ENCODE measurements at regions not wholly inside any gene's neighbourhood (a gene's known extent, or its start where the extent isn't known, plus 50 kb on each side); places are given as distances from the start of the nearest gene placed in this dataset.

GRCh38 chr17:79213305-79213704 lies 138.7 kb downstream of the ENGASE start:
- H3K27ac ChIP-seq (ENCODE audit: control insufficient read depth, insufficient read depth, low read length) = no peak overlapping the region
- no peak overlapping the region for H3K9ac ChIP-seq (ENCODE audit: control insufficient read depth, extremely low read depth, insufficient read depth, low read length)
- no peak overlapping the region for H2AFZ ChIP-seq (ENCODE audit: control insufficient read depth, low read length)
- no peaks in the 10 kb centered on the region for H3K36me3 ChIP-seq (ENCODE audit: control insufficient read depth in 2 of 2, extremely low read depth in 1 of 2, insufficient read depth in 2 of 2, low read length in 2 of 2)
- H4K20me1 ChIP-seq (ENCODE audit: control insufficient read depth, extremely low read depth, insufficient read depth, low read length) = no peaks in the 10 kb centered on the region
- TF ChIP-seq EZH2 (IDR thresholded peaks at IDR 0.05; ENCODE audit: low read length) = no peak
- TF ChIP-seq, protein P1, sequence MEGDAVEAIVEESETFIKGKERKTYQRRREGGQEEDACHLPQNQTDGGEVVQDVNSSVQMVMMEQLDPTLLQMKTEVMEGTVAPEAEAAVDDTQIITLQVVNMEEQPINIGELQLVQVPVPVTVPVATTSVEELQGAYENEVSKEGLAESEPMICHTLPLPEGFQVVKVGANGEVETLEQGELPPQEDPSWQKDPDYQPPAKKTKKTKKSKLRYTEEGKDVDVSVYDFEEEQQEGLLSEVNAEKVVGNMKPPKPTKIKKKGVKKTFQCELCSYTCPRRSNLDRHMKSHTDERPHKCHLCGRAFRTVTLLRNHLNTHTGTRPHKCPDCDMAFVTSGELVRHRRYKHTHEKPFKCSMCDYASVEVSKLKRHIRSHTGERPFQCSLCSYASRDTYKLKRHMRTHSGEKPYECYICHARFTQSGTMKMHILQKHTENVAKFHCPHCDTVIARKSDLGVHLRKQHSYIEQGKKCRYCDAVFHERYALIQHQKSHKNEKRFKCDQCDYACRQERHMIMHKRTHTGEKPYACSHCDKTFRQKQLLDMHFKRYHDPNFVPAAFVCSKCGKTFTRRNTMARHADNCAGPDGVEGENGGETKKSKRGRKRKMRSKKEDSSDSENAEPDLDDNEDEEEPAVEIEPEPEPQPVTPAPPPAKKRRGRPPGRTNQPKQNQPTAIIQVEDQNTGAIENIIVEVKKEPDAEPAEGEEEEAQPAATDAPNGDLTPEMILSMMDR (optimal IDR thresholded peaks at IDR 0.05 in 1 of 3, IDR thresholded peaks at IDR 0.05 in 1 of 3, conservative IDR thresholded peaks at IDR 0.05 in 1 of 3; ENCODE audit: extremely low read depth in 1 of 3, insufficient read depth in 2 of 3, low read length in 3 of 3) = no peak
- DNase-seq (ENCODE audit: low read depth, low spot score) = no peak
- dilution Hi-C loops (cut with MboI; ENCODE audit: extremely low pct_ligation_motif_present, low sequenced_read_pairs) = no loop called here
- H3K27me3 ChIP-seq (ENCODE audit: control insufficient read depth, extremely low read depth, insufficient read depth, low read length) = peaks cover 71% of the 10 kb centered on the region
- H3K9me1 ChIP-seq (ENCODE audit: control insufficient read depth, extremely low read depth, insufficient read depth, low read length) = no peaks in the 10 kb centered on the region
- no peaks in the 10 kb centered on the region for H3K4me1 ChIP-seq (ENCODE audit: control insufficient read depth, extremely low read depth, insufficient read depth, low read length)
- no peak overlapping the region for H3K4me3 ChIP-seq (ENCODE audit: control insufficient read depth in 2 of 3, extremely low read depth in 1 of 3, insufficient read depth in 2 of 3, low read depth in 1 of 3, low read length in 3 of 3)
- no peak for FAIRE-seq
- H3K4me2 ChIP-seq (ENCODE audit: control insufficient read depth, extremely low read depth, insufficient read depth, low read depth, low read length) = no peak overlapping the region
- H3K79me2 ChIP-seq (ENCODE audit: control insufficient read depth, insufficient read depth, low read length) = no peaks in the 10 kb centered on the region
- H3K9me3 ChIP-seq (ENCODE audit: control insufficient read depth, low read depth, low read length) = no peaks in the 10 kb centered on the region

- Histone ChIP-seq H3K9ac (ENCODE audit: control insufficient read depth, extremely low read depth, insufficient read depth, low read length) (no peak overlapping the region), H3K4me2 (ENCODE audit: control insufficient read depth, extremely low read depth, insufficient read depth, low read depth, low read length) (no peak overlapping the region), H2AFZ (ENCODE audit: control insufficient read depth, low read length) (no peak overlapping the region), H3K4me1 (ENCODE audit: control insufficient read depth, extremely low read depth, insufficient read depth, low read length) (no peaks in the 10 kb centered on the region), H4K20me1 (ENCODE audit: control insufficient read depth, extremely low read depth, insufficient read depth, low read length) (no peaks in the 10 kb centered on the region), H3K27me3 (ENCODE audit: control insufficient read depth, extremely low read depth, insufficient read depth, low read length) (peaks cover 76% of the 10 kb centered on the region), H3K9me1 (ENCODE audit: control insufficient read depth, extremely low read depth, insufficient read depth, low read length) (no peaks in the 10 kb centered on the region), H3K79me2 (ENCODE audit: control insufficient read depth, insufficient read depth, low read length) (no peaks in the 10 kb centered on the region), H3K27ac (ENCODE audit: control insufficient read depth, insufficient read depth, low read length) (no peak overlapping the region), H3K36me3 (ENCODE audit: control insufficient read depth in 2 of 2, extremely low read depth in 1 of 2, insufficient read depth in 2 of 2, low read length in 2 of 2) (no peaks in the 10 kb centered on the region), H3K9me3 (ENCODE audit: control insufficient read depth, low read depth, low read length) (no peaks in the 10 kb centered on the region), H3K4me3 (ENCODE audit: control insufficient read depth in 2 of 3, extremely low read depth in 1 of 3, insufficient read depth in 2 of 3, low read depth in 1 of 3, low read length in 3 of 3) (no peak overlapping the region)
- no peak for TF ChIP-seq EZH2 (IDR thresholded peaks at IDR 0.05; ENCODE audit: low read length)
- TF ChIP-seq, protein P1 (optimal IDR thresholded peaks at IDR 0.05 in 1 of 3, IDR thresholded peaks at IDR 0.05 in 1 of 3, conservative IDR thresholded peaks at IDR 0.05 in 1 of 3; ENCODE audit: extremely low read depth in 1 of 3, insufficient read depth in 2 of 3, low read length in 3 of 3) = no peak
- DNase-seq (ENCODE audit: low read depth, low spot score) = no peak
- dilution Hi-C loops (cut with MboI; ENCODE audit: extremely low pct_ligation_motif_present, low sequenced_read_pairs) = no loop called here
- FAIRE-seq = no peak
Measured at GRCh38 chr17:79212149-79213087, 137.8 kb downstream of the ENGASE start.

Data from keratinocyte (primary cell).